ENCODE measurements at regions not wholly inside any gene's neighbourhood (a gene's known extent, or its start where the extent isn't known, plus 50 kb on each side); places are given as distances from the start of the nearest gene placed in this dataset.
"Not testable (repeated sequence)": the region's sequence is repeated elsewhere in the genome, so short reads cannot be mapped to it uniquely, and the experiment has no call there.

DNA sequence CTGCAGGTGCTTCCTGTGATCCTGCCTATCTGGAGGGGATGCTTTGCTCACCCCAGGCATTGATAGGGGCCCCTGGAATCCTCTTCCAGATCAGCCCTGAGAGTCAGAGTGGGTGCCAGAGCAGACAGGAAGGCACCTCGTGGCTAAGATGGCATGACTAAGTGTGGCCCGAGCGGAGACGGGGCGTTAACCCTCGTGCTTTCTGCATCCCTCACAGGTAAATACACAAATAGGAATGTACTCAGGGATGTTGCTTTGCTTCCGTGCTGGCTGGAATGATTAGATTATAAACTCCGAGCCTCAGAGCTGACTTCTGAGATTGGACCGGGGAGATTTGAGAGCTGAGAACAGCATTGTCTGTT is 312.7 kb upstream of the B3GAT1 start:
- WGBS (ENCODE audit: insufficient coverage), result 41% methylated on average over 6 of the region's 9 CpGs
- CTCF ChIA-PET, result no interaction called here

DNA sequence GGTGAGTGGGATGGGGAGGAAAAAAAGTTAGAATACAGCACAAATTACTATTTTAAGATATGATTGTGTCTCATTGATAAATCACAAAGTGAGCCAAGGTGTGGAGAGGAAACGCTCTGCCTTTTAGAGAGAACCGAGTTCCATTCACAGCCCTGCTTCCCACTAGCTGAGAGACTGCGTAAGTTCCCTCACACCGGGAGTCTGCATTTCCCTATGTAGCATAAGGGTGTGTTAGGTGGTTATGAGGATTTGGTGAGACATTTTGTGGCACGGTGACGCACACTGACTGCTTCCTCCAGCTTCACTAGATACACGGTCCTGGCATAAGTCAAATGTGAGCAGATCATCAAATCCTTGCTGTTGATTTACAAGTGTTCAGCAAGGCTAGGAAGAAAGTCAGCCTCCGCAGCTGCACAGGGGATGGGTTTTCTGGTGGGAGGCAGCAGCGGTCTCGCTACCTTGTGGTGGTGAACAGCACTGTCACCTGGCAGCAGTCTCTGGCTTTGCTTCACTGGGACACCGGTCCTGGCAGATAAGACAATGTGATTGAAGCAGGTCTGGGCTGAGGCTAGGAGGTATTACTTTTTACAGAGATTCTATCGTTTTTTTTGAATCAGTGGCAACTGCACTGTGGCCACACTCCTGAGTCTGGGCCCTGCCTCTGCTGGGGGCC is 312.2 kb upstream of the B3GAT1 start:
- no peaks in the 10 kb centered on the region for H3K4me1 ChIP-seq (ENCODE audit: control insufficient read depth in 2 of 2, insufficient read depth in 2 of 2, low read length in 2 of 2)
- H3K4me2 ChIP-seq (replicated peaks; ENCODE audit: low read depth, low read length, poor library complexity, severe bottlenecking), result no peak overlapping the region
- 67% methylated on average over 8 of the region's 12 CpGs for whole genome bisulfite sequencing (ENCODE audit: insufficient coverage)
- peaks cover 19% of the 10 kb centered on the region for H3K27me3 Mint-ChIP-seq
- no peaks in the 10 kb centered on the region for H3K4me1 Mint-ChIP-seq
- intact Hi-C loops (cut with micrococcal nuclease), result no loop called here
- no peak overlapping the region for H3K27ac ChIP-seq (ENCODE audit: low read length in 2 of 2)
- no peak overlapping the region for H3K27ac Mint-ChIP-seq
- H3K79me2 ChIP-seq (ENCODE audit: control insufficient read depth, insufficient read depth, low read length), result no peaks in the 10 kb centered on the region
- H4K20me1 ChIP-seq (ENCODE audit: control insufficient read depth, insufficient read depth, low read length, poor library complexity, severe bottlenecking), result no peaks in the 10 kb centered on the region
- H3K4me3 Mint-ChIP-seq, result no peak overlapping the region
- H2AFZ ChIP-seq (ENCODE audit: insufficient read depth, low read depth, low read length, poor library complexity, severe bottlenecking), result no peak overlapping the region
- peaks cover 0 to 3% (median 0%) of the 10 kb centered on the region in 3 donors for H3K9me3 ChIP-seq (ENCODE audit: control extremely low read depth in 1 of 3, control insufficient read depth in 2 of 3, insufficient read depth in 1 of 3, low read length in 2 of 3)
- no peaks in the 10 kb centered on the region for H3K36me3 ChIP-seq (replicated peaks in 1 of 2; ENCODE audit: control extremely low read depth in 1 of 2, control insufficient read depth in 1 of 2, extremely low read depth in 1 of 2, insufficient read depth in 2 of 2, low read length in 1 of 2)
- DNase-seq (no peak), ATAC-seq (ENCODE audit: low read depth) (no peak)
- POLR2A ChIA-PET, result no interaction called here
- no peaks in the 10 kb centered on the region for H3K27me3 ChIP-seq (replicated peaks in 1 of 4; ENCODE audit: control extremely low read depth in 1 of 4, control insufficient read depth in 3 of 4, insufficient read depth in 4 of 4, low read length in 3 of 4)
- no peak overlapping the region for H3K9ac ChIP-seq (ENCODE audit: low read length)
- CTCF ChIA-PET, result no interaction called here
- H3K9me3 Mint-ChIP-seq (ENCODE audit: insufficient read depth), result no peaks in the 10 kb centered on the region
- TF ChIP-seq EZH2 (IDR thresholded peaks at IDR 0.05; ENCODE audit: borderline replicate concordance, insufficient read depth, low read depth, low read length, poor library complexity, severe bottlenecking), result no peak
- TF ChIP-seq, protein P1, sequence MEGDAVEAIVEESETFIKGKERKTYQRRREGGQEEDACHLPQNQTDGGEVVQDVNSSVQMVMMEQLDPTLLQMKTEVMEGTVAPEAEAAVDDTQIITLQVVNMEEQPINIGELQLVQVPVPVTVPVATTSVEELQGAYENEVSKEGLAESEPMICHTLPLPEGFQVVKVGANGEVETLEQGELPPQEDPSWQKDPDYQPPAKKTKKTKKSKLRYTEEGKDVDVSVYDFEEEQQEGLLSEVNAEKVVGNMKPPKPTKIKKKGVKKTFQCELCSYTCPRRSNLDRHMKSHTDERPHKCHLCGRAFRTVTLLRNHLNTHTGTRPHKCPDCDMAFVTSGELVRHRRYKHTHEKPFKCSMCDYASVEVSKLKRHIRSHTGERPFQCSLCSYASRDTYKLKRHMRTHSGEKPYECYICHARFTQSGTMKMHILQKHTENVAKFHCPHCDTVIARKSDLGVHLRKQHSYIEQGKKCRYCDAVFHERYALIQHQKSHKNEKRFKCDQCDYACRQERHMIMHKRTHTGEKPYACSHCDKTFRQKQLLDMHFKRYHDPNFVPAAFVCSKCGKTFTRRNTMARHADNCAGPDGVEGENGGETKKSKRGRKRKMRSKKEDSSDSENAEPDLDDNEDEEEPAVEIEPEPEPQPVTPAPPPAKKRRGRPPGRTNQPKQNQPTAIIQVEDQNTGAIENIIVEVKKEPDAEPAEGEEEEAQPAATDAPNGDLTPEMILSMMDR (IDR thresholded peaks at IDR 0.05), result no peak
- H3K4me3 ChIP-seq (ENCODE audit: control extremely low read depth in 1 of 5, extremely low read depth in 1 of 5, insufficient read depth in 1 of 5, low read depth in 2 of 5, low read length in 4 of 5), result no peak overlapping the region

More for the DNA sequence above, 312.7 kb upstream of the B3GAT1 start:
- Mint-ChIP-seq H3K9me3 (ENCODE audit: insufficient read depth) (no peaks in the 10 kb centered on the region), H3K27ac (no peak overlapping the region), H3K27me3 (peaks cover 19% of the 10 kb centered on the region), H3K4me3 (no peak overlapping the region), H3K4me1 (no peaks in the 10 kb centered on the region)
- ATAC-seq (ENCODE audit: low read depth), result no peak
- Histone ChIP-seq H3K36me3 (replicated peaks in 1 of 2; ENCODE audit: control extremely low read depth in 1 of 2, control insufficient read depth in 1 of 2, extremely low read depth in 1 of 2, insufficient read depth in 2 of 2, low read length in 1 of 2) (no peaks in the 10 kb centered on the region), H2AFZ (ENCODE audit: insufficient read depth, low read depth, low read length, poor library complexity, severe bottlenecking) (no peak overlapping the region), H3K9me3 (ENCODE audit: control extremely low read depth in 1 of 3, control insufficient read depth in 2 of 3, insufficient read depth in 1 of 3, low read length in 2 of 3) (no peaks in the 10 kb centered on the region), H3K9ac (ENCODE audit: low read length) (no peak overlapping the region), H3K79me2 (ENCODE audit: control insufficient read depth, insufficient read depth, low read length) (no peaks in the 10 kb centered on the region), H4K20me1 (ENCODE audit: control insufficient read depth, insufficient read depth, low read length, poor library complexity, severe bottlenecking) (no peaks in the 10 kb centered on the region), H3K27ac (ENCODE audit: low read length in 2 of 2) (no peak overlapping the region), H3K27me3 (replicated peaks in 1 of 4; ENCODE audit: control extremely low read depth in 1 of 4, control insufficient read depth in 3 of 4, insufficient read depth in 4 of 4, low read length in 3 of 4) (no peaks in the 10 kb centered on the region), H3K4me3 (ENCODE audit: control extremely low read depth in 1 of 5, extremely low read depth in 1 of 5, insufficient read depth in 1 of 5, low read depth in 2 of 5, low read length in 4 of 5) (no peak overlapping the region), H3K4me1 (ENCODE audit: control insufficient read depth in 2 of 2, insufficient read depth in 2 of 2, low read length in 2 of 2) (no peaks in the 10 kb centered on the region), H3K4me2 (replicated peaks; ENCODE audit: low read depth, low read length, poor library complexity, severe bottlenecking) (no peak overlapping the region)
- TF ChIP-seq, protein P1 (IDR thresholded peaks at IDR 0.05), result no peak
- no peak for TF ChIP-seq EZH2 (IDR thresholded peaks at IDR 0.05; ENCODE audit: borderline replicate concordance, insufficient read depth, low read depth, low read length, poor library complexity, severe bottlenecking)
- intact Hi-C loops (cut with micrococcal nuclease), result no loop called here
- POLR2A ChIA-PET, result no interaction called here
- DNase-seq, result no peak

DNA sequence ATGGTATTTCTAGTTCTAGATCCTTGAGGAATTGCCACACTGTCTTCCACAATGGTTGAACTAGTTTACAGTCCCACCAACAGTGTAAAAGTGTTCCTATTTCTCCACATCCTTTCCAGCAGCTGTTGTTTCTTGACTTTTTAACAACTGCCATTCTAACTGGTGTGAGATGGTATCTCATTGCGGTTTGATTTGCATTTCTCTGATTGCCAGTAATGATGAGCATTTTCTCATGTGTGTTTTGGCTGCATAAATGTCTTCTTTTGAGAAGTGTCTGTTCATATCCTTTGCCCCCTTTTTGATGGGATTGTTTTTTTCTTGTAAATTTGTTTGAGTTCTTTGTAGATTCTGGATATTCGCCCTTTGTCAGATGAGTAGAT is 308.6 kb upstream of the B3GAT1 start:
- H3K27ac Mint-ChIP-seq; DNase-seq; H3K9me3 ChIP-seq (ENCODE audit: control extremely low read depth in 1 of 3, control insufficient read depth in 2 of 3, insufficient read depth in 1 of 3, low read length in 2 of 3); ATAC-seq (ENCODE audit: low read depth); POLR2A ChIA-PET; H3K79me2 ChIP-seq (ENCODE audit: control insufficient read depth, insufficient read depth, low read length); H3K4me1 Mint-ChIP-seq; H3K27ac ChIP-seq (ENCODE audit: low read length in 2 of 2); H3K4me3 Mint-ChIP-seq; intact Hi-C loops (cut with micrococcal nuclease); H3K36me3 ChIP-seq (replicated peaks in 1 of 2; ENCODE audit: control extremely low read depth in 1 of 2, control insufficient read depth in 1 of 2, extremely low read depth in 1 of 2, insufficient read depth in 2 of 2, low read length in 1 of 2); H3K9me3 Mint-ChIP-seq (ENCODE audit: insufficient read depth); CTCF ChIA-PET; H3K27me3 ChIP-seq (replicated peaks in 1 of 4; ENCODE audit: control extremely low read depth in 1 of 4, control insufficient read depth in 3 of 4, insufficient read depth in 4 of 4, low read length in 3 of 4); H4K20me1 ChIP-seq (ENCODE audit: control insufficient read depth, insufficient read depth, low read length, poor library complexity, severe bottlenecking); H2AFZ ChIP-seq (ENCODE audit: insufficient read depth, low read depth, low read length, poor library complexity, severe bottlenecking); H3K4me2 ChIP-seq (replicated peaks; ENCODE audit: low read depth, low read length, poor library complexity, severe bottlenecking); H3K9ac ChIP-seq (ENCODE audit: low read length); H3K4me1 ChIP-seq (ENCODE audit: control insufficient read depth in 2 of 2, insufficient read depth in 2 of 2, low read length in 2 of 2); H3K4me3 ChIP-seq (ENCODE audit: control extremely low read depth in 1 of 5, extremely low read depth in 1 of 5, insufficient read depth in 1 of 5, low read depth in 2 of 5, low read length in 4 of 5): not testable (repeated sequence)
- no CpG with 5 or more reads among the region's 2 CpGs for WGBS (ENCODE audit: insufficient coverage)
- peaks cover 16% of the 10 kb centered on the region for H3K27me3 Mint-ChIP-seq
